ENCODE measurements at regions not wholly inside any gene's neighbourhood (a gene's known extent, or its start where the extent isn't known, plus 50 kb on each side); places are given as distances from the start of the nearest gene placed in this dataset.

- no peak for TF ChIP-seq EZH2 (IDR thresholded peaks at IDR 0.05; ENCODE audit: borderline replicate concordance, low read length)
- TF ChIP-seq CTCF (IDR thresholded peaks at IDR 0.05; ENCODE audit: low read length) = no peak
Observed at GRCh38 chr5:164002214-164002613, 496.8 kb downstream of the MAT2B start.
